K562 (cell line): ENCODE measurements at regions not wholly inside any gene's neighbourhood (a gene's known extent, or its start where the extent isn't known, plus 50 kb on each side); places are given as distances from the start of the nearest gene placed in this dataset.

Experiments used
- ATAC-seq: fragments of 200-7000 bp; cut with Tn5 transposase; 3 replicates; pipeline ENCODE4 v1.9.1; 2020; ENCODE audit warnings: moderate library complexity
- BruUV-seq: library from RNA; stranded (reverse); fragments of 400-500 nt; replicated peaks from 2 replicates; lab custom pipeline; 2021; lab: Mats Ljungman, UMichigan
- CTCF ChIA-PET: fragments of 300-600 bp; formaldehyde crosslinking; extraction: SDS; loops from one replicate; lab custom pipeline; 2021; ENCODE audit warnings: low intra/inter-chr PET ratio; lab: Yijun Ruan, JAX
- POLR2A ChIA-PET: fragments of 300-600, 350-650 bp; sonication (Branson Sonifier 250); formaldehyde crosslinking; extraction: SDS; loops from one replicate; lab custom pipeline; 2021; ENCODE audit warnings: antibody characterized with exemption, inconsistent platforms; lab: Yijun Ruan, JAX
- DNase-seq, 4 experiments: peaks; one replicate each; pipeline versions ENCODE4 v3.0.0 to v3.0.0-alpha.2; 2011 to 2018; ENCODE audit warnings: low spot score in 3 of 4, mixed read lengths in 3 of 4; ENCODE audit errors: extremely low read depth in 1 of 4
- FAIRE-seq: peaks from 2 replicates; lab custom pipeline; 2011; peaks lifted over from hg19 to GRCh38; lab: Jason Lieb, UNC
- H2AFZ ChIP-seq: 2 replicates; pipeline ENCODE4 v1.6.0; 2011; ENCODE audit warnings: low read depth, low read length, control low read depth, inconsistent platforms
- H3K27ac ChIP-seq: fragments of 200-600 bp; 3 replicates; pipeline ENCODE4 v1.8.0; 2011; ENCODE audit warnings: low read depth, mild to moderate bottlenecking, control low read depth, inconsistent platforms, low read length, moderate library complexity, mixed read lengths; ENCODE audit errors: extremely low read depth
- H3K27me3 ChIP-seq, 2 experiments: fragments of 300-600 bp in 1 of 2; 2 replicates in 1 of 2; 3 replicates in 1 of 2; pipeline versions ENCODE4 v1.6.0 to v1.8.0; 2011; ENCODE audit warnings: inconsistent platforms in 2 of 2, low read length in 2 of 2, mild to moderate bottlenecking in 1 of 2, mixed read lengths in 1 of 2, moderate library complexity in 1 of 2; ENCODE audit not compliant: control insufficient read depth in 2 of 2, insufficient read depth in 2 of 2
- H3K36me3 ChIP-seq: fragments of 300-600 bp; 3 replicates; pipeline ENCODE4 v1.8.0; 2011; ENCODE audit warnings: mild to moderate bottlenecking, low read length, inconsistent platforms; ENCODE audit not compliant: control insufficient read depth, insufficient read depth
- H3K4me1 ChIP-seq, 2 experiments: fragments of 200-600 bp in 1 of 2; replicated peaks in 1 of 2; 2 replicates in 1 of 2; 3 replicates in 1 of 2; pipeline versions ENCODE4 v1.5.1 to v1.8.0; 2011; ENCODE audit warnings: inconsistent platforms in 2 of 2, low read length in 2 of 2, mild to moderate bottlenecking in 1 of 2, mixed read lengths in 1 of 2, moderate library complexity in 1 of 2; ENCODE audit not compliant: control insufficient read depth in 2 of 2, insufficient read depth in 2 of 2
- H3K4me2 ChIP-seq: 2 replicates; pipeline ENCODE4 v1.6.1; 2011; ENCODE audit warnings: low read length, control low read depth, inconsistent platforms, mixed read lengths; ENCODE audit not compliant: insufficient read depth
- H3K4me3 ChIP-seq: fragments of 200-600 bp; sonication (generic), shearing (Covaris generic); 2 replicates; pipeline ENCODE4 v1.5.1; 2016; ENCODE audit warnings: control low read depth, inconsistent platforms
- H3K79me2 ChIP-seq: fragments of 200-600 bp; 3 replicates; pipeline ENCODE4 v1.8.0; 2011; ENCODE audit warnings: low read length, inconsistent platforms; ENCODE audit not compliant: control insufficient read depth, insufficient read depth
- H3K9ac ChIP-seq, 2 experiments: 2 replicates each; pipeline versions ENCODE4 v1.6.0 to v1.6.1; 2011; ENCODE audit warnings: low read depth in 2 of 2, low read length in 2 of 2, control low read depth in 1 of 2, inconsistent platforms in 1 of 2, mild to moderate bottlenecking in 1 of 2, mixed read lengths in 1 of 2; ENCODE audit not compliant: insufficient read depth in 1 of 2
- H3K9me1 ChIP-seq: one replicate; pipeline ENCODE4 v1.6.0; 2011; ENCODE audit warnings: inconsistent platforms, mild to moderate bottlenecking, low read length, moderate library complexity; ENCODE audit not compliant: control insufficient read depth, insufficient read depth
- H3K9me3 ChIP-seq: replicated peaks from 2 replicates; pipeline ENCODE4 v1.5.1; 2011; ENCODE audit warnings: low read depth, low read length, inconsistent platforms; ENCODE audit not compliant: control insufficient read depth, insufficient read depth
- H4K20me1 ChIP-seq: replicated peaks from 2 replicates; pipeline ENCODE4 v1.6.1; 2011; ENCODE audit warnings: low read length, inconsistent platforms, mixed read lengths; ENCODE audit not compliant: control insufficient read depth, insufficient read depth
- FOXM1 ChIP-seq, 2 experiments: fragments of 450-650 bp in 1 of 2; sonication (generic) in 1 of 2; formaldehyde crosslinking in 1 of 2; IDR thresholded peaks; 2 replicates each; pipeline versions ENCODE4 v1.6.1 to v1.9.0; 2017 to 2022; ENCODE audit warnings: low read depth in 2 of 2, mild to moderate bottlenecking in 2 of 2, missing genetic modification reagents in 1 of 2, moderate library complexity in 1 of 2
- FUS ChIP-seq: fragments of 200-400 bp; formaldehyde crosslinking; optimal IDR thresholded peaks from 2 replicates; pipeline ENCODE3; 2017; ENCODE audit warnings: low read depth, low read length
- IFI16 ChIP-seq: fragments of 250-450 bp; sonication (Bioruptor Pico); IDR thresholded peaks from 2 replicates; pipeline ENCODE4 v2.1.2; 2022; ENCODE audit warnings: mild to moderate bottlenecking, inconsistent platforms
- KLF1 ChIP-seq: fragments of 450-650 bp; IDR thresholded peaks from 2 replicates; pipeline ENCODE4 v1.6.1; 2016; ENCODE audit warnings: missing genetic modification characterization, missing compliant biosample characterization
- POU5F1 ChIP-seq: fragments of 150-350 bp; IDR thresholded peaks from 2 replicates; pipeline ENCODE4 v1.6.1; 2014; ENCODE audit warnings: borderline replicate concordance, low read length, low read depth, mild to moderate bottlenecking; ENCODE audit not compliant: partially characterized antibody
- TFAM ChIP-seq: fragments of 250-450 bp; sonication (Bioruptor Pico); conservative IDR thresholded peaks from 2 replicates; pipeline ENCODE4 v1.5.0; 2021; ENCODE audit warnings: mild to moderate bottlenecking, moderate library complexity
- XRCC3 ChIP-seq: fragments of 450-650 bp; IDR thresholded peaks from 2 replicates; pipeline ENCODE4 v1.6.1; 2017; ENCODE audit warnings: mild to moderate bottlenecking, moderate library complexity
- ZNF146 ChIP-seq: IDR thresholded peaks from one replicate; pipeline ENCODE4 v1.6.1; 2018; ENCODE audit warnings: missing compliant biosample characterization; ENCODE audit not compliant: unreplicated experiment
- WGBS: fragments of 100-300 bp; shearing (Covaris generic); methylation state at CpG from one replicate; pipeline ENCODE4 v1.1.6; 2016; ENCODE audit warnings: low coverage, mixed read lengths; ENCODE audit not compliant: insufficient coverage; ENCODE audit errors: missing lambda C conversion rate; 5-methylcytosine and 5-hydroxymethylcytosine counted together
- in situ Hi-C: fragments of 300-500 bp; cut with MboI; formaldehyde crosslinking; loops from 4 replicates; pipeline ENCODE4 v1.15.0; 2018; ENCODE audit warnings: inconsistent platforms, mixed read lengths
- intact Hi-C: fragments of 100-400 bp; cut with micrococcal nuclease; formaldehyde crosslinking; loops from 2 replicates; pipeline ENCODE4 v1.14.2; 2022
- TF ChIP-seq, protein P1 (sequence below): fragments of 250-450 bp; sonication (Bioruptor Pico); IDR thresholded peaks from 2 replicates; pipeline ENCODE4 v1.4.0; 2020; ENCODE audit warnings: mild to moderate bottlenecking, moderate library complexity
- TF ChIP-seq, protein P2 (sequence below): sonication (generic); formaldehyde crosslinking; IDR thresholded peaks from 2 replicates; pipeline ENCODE4 v1.8.1; 2022; ENCODE audit warnings: missing genetic modification reagents
- TF ChIP-seq, protein P3 (sequence below): fragments of 250-450 bp; sonication (Bioruptor Pico); IDR thresholded peaks from 2 replicates; pipeline ENCODE4 v1.4.0; 2020; ENCODE audit warnings: mild to moderate bottlenecking
- TF ChIP-seq, protein P4 (sequence below): fragments of 450-650 bp; IDR thresholded peaks from 2 replicates; pipeline ENCODE4 v1.6.1; 2018; ENCODE audit warnings: mild to moderate bottlenecking, low read depth; ENCODE audit not compliant: partially characterized antibody
- TF ChIP-seq, protein P5 (sequence below): fragments of 250-450 bp; sonication (Bioruptor Pico); IDR thresholded peaks from 2 replicates; pipeline ENCODE4 v1.8.0; 2022; ENCODE audit warnings: inconsistent platforms, mild to moderate bottlenecking, moderate library complexity, borderline replicate concordance

DNA sequence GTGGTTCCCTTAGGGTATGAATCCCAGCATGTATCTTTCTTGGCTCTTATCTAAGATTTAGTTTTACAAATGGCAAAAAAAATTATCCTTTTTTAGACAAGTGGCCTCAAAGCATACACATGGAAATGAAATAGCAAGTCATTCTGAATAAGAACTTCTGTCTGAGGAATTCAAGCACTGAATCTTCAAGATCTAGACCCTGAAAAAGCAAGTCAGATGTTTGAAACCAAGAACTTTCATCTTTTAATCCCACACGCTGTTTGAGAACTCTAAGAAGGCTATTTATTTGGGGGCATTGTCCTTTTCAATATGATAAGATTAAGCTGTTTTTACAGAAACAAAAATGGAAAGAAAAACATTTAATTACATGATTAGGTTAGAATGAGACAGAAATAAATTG lies 549.2 kb upstream of the CYLC2 start:
- no peak for FAIRE-seq
- POLR2A ChIA-PET = no interaction called here

More for the DNA sequence above, 549.2 kb upstream of the CYLC2 start:
- Histone ChIP-seq H3K9me1 (no peaks in the 10 kb centered on the region), H3K4me1 (no peaks in the 10 kb centered on the region), H3K79me2 (no peaks in the 10 kb centered on the region), H3K27me3 (no peaks in the 10 kb centered on the region), H3K4me2 (no peak overlapping the region), H3K9me3 (no peaks in the 10 kb centered on the region; the same call in 1 of the 2 replicates), H3K4me3 (no peak overlapping the region), H3K27ac (no peak overlapping the region), H4K20me1 (no peaks in the 10 kb centered on the region), H3K36me3 (no peaks in the 10 kb centered on the region), H2AFZ (no peak overlapping the region), H3K9ac (no peak overlapping the region)
- intact Hi-C loops = no loop called here
- TF ChIP-seq, protein P1, sequence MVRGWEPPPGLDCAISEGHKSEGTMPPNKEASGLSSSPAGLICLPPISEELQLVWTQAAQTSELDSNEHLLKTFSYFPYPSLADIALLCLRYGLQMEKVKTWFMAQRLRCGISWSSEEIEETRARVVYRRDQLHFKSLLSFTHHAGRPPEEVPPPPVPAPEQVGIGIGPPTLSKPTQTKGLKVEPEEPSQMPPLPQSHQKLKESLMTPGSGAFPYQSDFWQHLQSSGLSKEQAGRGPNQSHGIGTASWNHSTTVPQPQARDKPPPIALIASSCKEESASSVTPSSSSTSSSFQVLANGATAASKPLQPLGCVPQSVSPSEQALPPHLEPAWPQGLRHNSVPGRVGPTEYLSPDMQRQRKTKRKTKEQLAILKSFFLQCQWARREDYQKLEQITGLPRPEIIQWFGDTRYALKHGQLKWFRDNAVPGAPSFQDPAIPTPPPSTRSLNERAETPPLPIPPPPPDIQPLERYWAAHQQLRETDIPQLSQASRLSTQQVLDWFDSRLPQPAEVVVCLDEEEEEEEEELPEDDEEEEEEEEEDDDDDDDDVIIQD (CRISPR knock-in tag) = no peak
- TF ChIP-seq, protein P2, sequence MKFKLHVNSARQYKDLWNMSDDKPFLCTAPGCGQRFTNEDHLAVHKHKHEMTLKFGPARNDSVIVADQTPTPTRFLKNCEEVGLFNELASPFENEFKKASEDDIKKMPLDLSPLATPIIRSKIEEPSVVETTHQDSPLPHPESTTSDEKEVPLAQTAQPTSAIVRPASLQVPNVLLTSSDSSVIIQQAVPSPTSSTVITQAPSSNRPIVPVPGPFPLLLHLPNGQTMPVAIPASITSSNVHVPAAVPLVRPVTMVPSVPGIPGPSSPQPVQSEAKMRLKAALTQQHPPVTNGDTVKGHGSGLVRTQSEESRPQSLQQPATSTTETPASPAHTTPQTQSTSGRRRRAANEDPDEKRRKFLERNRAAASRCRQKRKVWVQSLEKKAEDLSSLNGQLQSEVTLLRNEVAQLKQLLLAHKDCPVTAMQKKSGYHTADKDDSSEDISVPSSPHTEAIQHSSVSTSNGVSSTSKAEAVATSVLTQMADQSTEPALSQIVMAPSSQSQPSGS (CRISPR knock-in tag) = no peak
- TF ChIP-seq FUS (no peak), IFI16 (CRISPR knock-in tag) (no peak), TFAM (CRISPR knock-in tag) (no peak), FOXM1 (IDR thresholded peaks at IDR 0.05; ENCODE audit: low read depth) (no peak), FOXM1 (CRISPR knock-in tag; IDR thresholded peaks at IDR 0.05; ENCODE audit: low read depth) (no peak), POU5F1 (no peak), KLF1 (tag) (no peak), ZNF146 (CRISPR knock-in tag) (no peak), XRCC3 (no peak)
- TF ChIP-seq, protein P3, sequence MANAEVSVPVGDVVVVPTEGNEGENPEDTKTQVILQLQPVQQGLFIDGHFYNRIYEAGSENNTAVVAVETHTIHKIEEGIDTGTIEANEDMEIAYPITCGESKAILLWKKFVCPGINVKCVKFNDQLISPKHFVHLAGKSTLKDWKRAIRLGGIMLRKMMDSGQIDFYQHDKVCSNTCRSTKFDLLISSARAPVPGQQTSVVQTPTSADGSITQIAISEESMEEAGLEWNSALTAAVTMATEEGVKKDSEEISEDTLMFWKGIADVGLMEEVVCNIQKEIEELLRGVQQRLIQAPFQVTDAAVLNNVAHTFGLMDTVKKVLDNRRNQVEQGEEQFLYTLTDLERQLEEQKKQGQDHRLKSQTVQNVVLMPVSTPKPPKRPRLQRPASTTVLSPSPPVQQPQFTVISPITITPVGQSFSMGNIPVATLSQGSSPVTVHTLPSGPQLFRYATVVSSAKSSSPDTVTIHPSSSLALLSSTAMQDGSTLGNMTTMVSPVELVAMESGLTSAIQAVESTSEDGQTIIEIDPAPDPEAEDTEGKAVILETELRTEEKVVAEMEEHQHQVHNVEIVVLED (CRISPR knock-in tag) = no peak
- TF ChIP-seq, protein P4, sequence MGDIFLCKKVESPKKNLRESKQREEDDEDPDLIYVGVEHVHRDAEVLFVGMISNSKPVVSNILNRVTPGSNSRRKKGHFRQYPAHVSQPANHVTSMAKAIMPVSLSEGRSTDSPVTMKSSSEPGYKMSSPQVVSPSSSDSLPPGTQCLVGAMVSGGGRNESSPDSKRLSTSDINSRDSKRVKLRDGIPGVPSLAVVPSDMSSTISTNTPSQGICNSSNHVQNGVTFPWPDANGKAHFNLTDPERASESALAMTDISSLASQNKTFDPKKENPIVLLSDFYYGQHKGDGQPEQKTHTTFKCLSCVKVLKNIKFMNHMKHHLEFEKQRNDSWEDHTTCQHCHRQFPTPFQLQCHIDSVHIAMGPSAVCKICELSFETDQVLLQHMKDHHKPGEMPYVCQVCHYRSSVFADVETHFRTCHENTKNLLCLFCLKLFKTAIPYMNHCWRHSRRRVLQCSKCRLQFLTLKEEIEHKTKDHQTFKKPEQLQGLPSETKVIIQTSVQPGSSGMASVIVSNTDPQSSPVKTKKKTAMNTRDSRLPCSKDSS = no peak
- TF ChIP-seq, protein P5, sequence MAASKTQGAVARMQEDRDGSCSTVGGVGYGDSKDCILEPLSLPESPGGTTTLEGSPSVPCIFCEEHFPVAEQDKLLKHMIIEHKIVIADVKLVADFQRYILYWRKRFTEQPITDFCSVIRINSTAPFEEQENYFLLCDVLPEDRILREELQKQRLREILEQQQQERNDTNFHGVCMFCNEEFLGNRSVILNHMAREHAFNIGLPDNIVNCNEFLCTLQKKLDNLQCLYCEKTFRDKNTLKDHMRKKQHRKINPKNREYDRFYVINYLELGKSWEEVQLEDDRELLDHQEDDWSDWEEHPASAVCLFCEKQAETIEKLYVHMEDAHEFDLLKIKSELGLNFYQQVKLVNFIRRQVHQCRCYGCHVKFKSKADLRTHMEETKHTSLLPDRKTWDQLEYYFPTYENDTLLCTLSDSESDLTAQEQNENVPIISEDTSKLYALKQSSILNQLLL (CRISPR knock-in tag) = no peak
- no TSS peak for BruUV-seq
- 0% methylated on average over 1 of the region's 1 CpG for WGBS
- in situ Hi-C loops = no loop called here
- CTCF ChIA-PET = no interaction called here
- ATAC-seq = no peak
- no peak for DNase-seq
